ENCODE measurements at regions not wholly inside any gene's neighbourhood (a gene's known extent, or its start where the extent isn't known, plus 50 kb on each side); places are given as distances from the start of the nearest gene placed in this dataset.

- Histone ChIP-seq H3K27ac (ENCODE audit: low read length) (no peak overlapping the region), H3K9me3 (replicated peaks; ENCODE audit: control insufficient read depth, low read depth, low read length) (no peaks in the 10 kb centered on the region), H3K4me3 (ENCODE audit: low read length) (no peak overlapping the region), H3K4me1 (ENCODE audit: control insufficient read depth, insufficient read depth, low read length) (no peaks in the 10 kb centered on the region), H3K27me3 (ENCODE audit: control insufficient read depth, insufficient read depth, low read length) (no peaks in the 10 kb centered on the region), H3K36me3 (ENCODE audit: control insufficient read depth, insufficient read depth, low read length) (no peaks in the 10 kb centered on the region)
- DNase-seq = no peak
- no CpG with 5 or more reads among the region's 1 CpG for WGBS (ENCODE audit: insufficient coverage)
Measured at GRCh38 chr3:148190441-148190990, 507.2 kb upstream of the AGTR1 start.

GRCh38 chr3:148191966-148192365, 505.7 kb upstream of the AGTR1 start:
- Histone ChIP-seq H3K4me1 (ENCODE audit: control insufficient read depth, insufficient read depth, low read length) (no peaks in the 10 kb centered on the region), H3K4me3 (ENCODE audit: low read length) (no peak overlapping the region), H3K9me3 (replicated peaks; ENCODE audit: control insufficient read depth, low read depth, low read length) (no peaks in the 10 kb centered on the region), H3K27ac (ENCODE audit: low read length) (no peak overlapping the region), H3K27me3 (ENCODE audit: control insufficient read depth, insufficient read depth, low read length) (no peaks in the 10 kb centered on the region), H3K36me3 (ENCODE audit: control insufficient read depth, insufficient read depth, low read length) (no peaks in the 10 kb centered on the region)
- WGBS (ENCODE audit: insufficient coverage) = 70% methylated on average over 4 of the region's 5 CpGs
- DNase-seq = no peak

- no CpG with 5 or more reads among the region's 3 CpGs for WGBS (ENCODE audit: insufficient coverage)
- no peak overlapping the region for H3K27ac ChIP-seq (ENCODE audit: low read length)
- H3K9me3 ChIP-seq (replicated peaks; ENCODE audit: control insufficient read depth, low read depth, low read length) = no peaks in the 10 kb centered on the region
- no peak for DNase-seq
- H3K4me3 ChIP-seq (ENCODE audit: low read length) = no peak overlapping the region
- H3K36me3 ChIP-seq (ENCODE audit: control insufficient read depth, insufficient read depth, low read length) = no peaks in the 10 kb centered on the region
- no peaks in the 10 kb centered on the region for H3K4me1 ChIP-seq (ENCODE audit: control insufficient read depth, insufficient read depth, low read length)
- no peaks in the 10 kb centered on the region for H3K27me3 ChIP-seq (ENCODE audit: control insufficient read depth, insufficient read depth, low read length)
Measured at GRCh38 chr3:148197061-148197460, 500.6 kb upstream of the AGTR1 start.

- no CpG with 5 or more reads among the region's 1 CpG for WGBS (ENCODE audit: insufficient coverage)
- Histone ChIP-seq H3K27me3 (ENCODE audit: control insufficient read depth, insufficient read depth, low read length) (no peaks in the 10 kb centered on the region), H3K36me3 (ENCODE audit: control insufficient read depth, insufficient read depth, low read length) (no peaks in the 10 kb centered on the region), H3K4me3 (ENCODE audit: low read length) (no peak overlapping the region), H3K4me1 (ENCODE audit: control insufficient read depth, insufficient read depth, low read length) (no peaks in the 10 kb centered on the region), H3K9me3 (replicated peaks; ENCODE audit: control insufficient read depth, low read depth, low read length) (no peaks in the 10 kb centered on the region), H3K27ac (ENCODE audit: low read length) (no peak overlapping the region)
- DNase-seq = no peak
Measured at GRCh38 chr3:148202386-148202785, 495.3 kb upstream of the AGTR1 start.

GRCh38 chr3:148203297-148204010, 494.2 kb upstream of the AGTR1 start:
- no peak for DNase-seq
- H3K36me3 ChIP-seq (ENCODE audit: control insufficient read depth, insufficient read depth, low read length) = no peaks in the 10 kb centered on the region
- WGBS (ENCODE audit: insufficient coverage) = 86% methylated on average over 1 of the region's 6 CpGs
- H3K27me3 ChIP-seq (ENCODE audit: control insufficient read depth, insufficient read depth, low read length) = no peaks in the 10 kb centered on the region
- no peak overlapping the region for H3K4me3 ChIP-seq (ENCODE audit: low read length)
- H3K4me1 ChIP-seq (ENCODE audit: control insufficient read depth, insufficient read depth, low read length) = no peaks in the 10 kb centered on the region
- no peak overlapping the region for H3K27ac ChIP-seq (ENCODE audit: low read length)
- H3K9me3 ChIP-seq (replicated peaks; ENCODE audit: control insufficient read depth, low read depth, low read length) = no peaks in the 10 kb centered on the region

- no peaks in the 10 kb centered on the region for H3K4me1 ChIP-seq (ENCODE audit: control insufficient read depth, insufficient read depth, low read length)
- DNase-seq = no peak
- H3K27me3 ChIP-seq (ENCODE audit: control insufficient read depth, insufficient read depth, low read length) = no peaks in the 10 kb centered on the region
- H3K4me3 ChIP-seq (ENCODE audit: low read length) = no peak overlapping the region
- H3K36me3 ChIP-seq (ENCODE audit: control insufficient read depth, insufficient read depth, low read length) = no peaks in the 10 kb centered on the region
- no peaks in the 10 kb centered on the region for H3K9me3 ChIP-seq (replicated peaks; ENCODE audit: control insufficient read depth, low read depth, low read length)
- no CpG with 5 or more reads among the region's 1 CpG for WGBS (ENCODE audit: insufficient coverage)
- H3K27ac ChIP-seq (ENCODE audit: low read length) = no peak overlapping the region
Measured at GRCh38 chr3:148204131-148204530, 493.6 kb upstream of the AGTR1 start.

- no peak for DNase-seq
- Histone ChIP-seq H3K4me1 (ENCODE audit: control insufficient read depth, insufficient read depth, low read length) (no peaks in the 10 kb centered on the region), H3K4me3 (ENCODE audit: low read length) (no peak overlapping the region), H3K27ac (ENCODE audit: low read length) (no peak overlapping the region), H3K36me3 (ENCODE audit: control insufficient read depth, insufficient read depth, low read length) (no peaks in the 10 kb centered on the region), H3K27me3 (ENCODE audit: control insufficient read depth, insufficient read depth, low read length) (no peaks in the 10 kb centered on the region), H3K9me3 (replicated peaks; ENCODE audit: control insufficient read depth, low read depth, low read length) (no peaks in the 10 kb centered on the region)
- WGBS (ENCODE audit: insufficient coverage) = 50% methylated on average over 1 of the region's 2 CpGs
Measured at GRCh38 chr3:148205977-148206376, 491.7 kb upstream of the AGTR1 start.

- Histone ChIP-seq H3K4me1 (ENCODE audit: control insufficient read depth, insufficient read depth, low read length) (no peaks in the 10 kb centered on the region), H3K4me3 (ENCODE audit: low read length) (no peak overlapping the region), H3K27me3 (ENCODE audit: control insufficient read depth, insufficient read depth, low read length) (no peaks in the 10 kb centered on the region), H3K27ac (ENCODE audit: low read length) (no peak overlapping the region), H3K9me3 (replicated peaks; ENCODE audit: control insufficient read depth, low read depth, low read length) (no peaks in the 10 kb centered on the region), H3K36me3 (ENCODE audit: control insufficient read depth, insufficient read depth, low read length) (no peaks in the 10 kb centered on the region)
- no peak for DNase-seq
- WGBS (ENCODE audit: insufficient coverage) = 20% methylated on average over 1 of the region's 1 CpG
Measured at GRCh38 chr3:148206446-148206845, 491.3 kb upstream of the AGTR1 start.

- H3K9me3 ChIP-seq (replicated peaks; ENCODE audit: control insufficient read depth, low read depth, low read length) = no peaks in the 10 kb centered on the region
- no peak for DNase-seq
- no peak overlapping the region for H3K4me3 ChIP-seq (ENCODE audit: low read length)
- H3K27ac ChIP-seq (ENCODE audit: low read length) = no peak overlapping the region
- no peaks in the 10 kb centered on the region for H3K27me3 ChIP-seq (ENCODE audit: control insufficient read depth, insufficient read depth, low read length)
- H3K36me3 ChIP-seq (ENCODE audit: control insufficient read depth, insufficient read depth, low read length) = no peaks in the 10 kb centered on the region
- H3K4me1 ChIP-seq (ENCODE audit: control insufficient read depth, insufficient read depth, low read length) = no peaks in the 10 kb centered on the region
Measured at GRCh38 chr3:148208975-148209374, 488.7 kb upstream of the AGTR1 start.

- peak; percentile 18 for DNase-seq
- Histone ChIP-seq H3K4me1 (ENCODE audit: control insufficient read depth, insufficient read depth, low read length) (no peaks in the 10 kb centered on the region), H3K36me3 (ENCODE audit: control insufficient read depth, insufficient read depth, low read length) (no peaks in the 10 kb centered on the region), H3K27ac (ENCODE audit: low read length) (no peak overlapping the region), H3K9me3 (replicated peaks; ENCODE audit: control insufficient read depth, low read depth, low read length) (no peaks in the 10 kb centered on the region), H3K27me3 (ENCODE audit: control insufficient read depth, insufficient read depth, low read length) (no peaks in the 10 kb centered on the region), H3K4me3 (ENCODE audit: low read length) (no peak overlapping the region)
Measured at GRCh38 chr3:148211725-148212124, 486.0 kb upstream of the AGTR1 start.

GRCh38 chr3:148214705-148215104, 483.0 kb upstream of the AGTR1 start:
- no peaks in the 10 kb centered on the region for H3K36me3 ChIP-seq (ENCODE audit: control insufficient read depth, insufficient read depth, low read length)
- H3K27me3 ChIP-seq (ENCODE audit: control insufficient read depth, insufficient read depth, low read length) = no peaks in the 10 kb centered on the region
- WGBS (ENCODE audit: insufficient coverage) = no CpG with 5 or more reads among the region's 3 CpGs

More at GRCh38 chr3:148214705-148215104, 483.0 kb upstream of the AGTR1 start:
- no peak overlapping the region for H3K4me3 ChIP-seq (ENCODE audit: low read length)
- H3K4me1 ChIP-seq (ENCODE audit: control insufficient read depth, insufficient read depth, low read length) = no peaks in the 10 kb centered on the region
- H3K9me3 ChIP-seq (replicated peaks; ENCODE audit: control insufficient read depth, low read depth, low read length) = no peaks in the 10 kb centered on the region
- DNase-seq = no peak
- no peak overlapping the region for H3K27ac ChIP-seq (ENCODE audit: low read length)
